ENCODE measurements at regions not wholly inside any gene's neighbourhood (a gene's known extent, or its start where the extent isn't known, plus 50 kb on each side); places are given as distances from the start of the nearest gene placed in this dataset.
"Not testable (repeated sequence)": the region's sequence is repeated elsewhere in the genome, so short reads cannot be mapped to it uniquely, and the experiment has no call there.

DNA sequence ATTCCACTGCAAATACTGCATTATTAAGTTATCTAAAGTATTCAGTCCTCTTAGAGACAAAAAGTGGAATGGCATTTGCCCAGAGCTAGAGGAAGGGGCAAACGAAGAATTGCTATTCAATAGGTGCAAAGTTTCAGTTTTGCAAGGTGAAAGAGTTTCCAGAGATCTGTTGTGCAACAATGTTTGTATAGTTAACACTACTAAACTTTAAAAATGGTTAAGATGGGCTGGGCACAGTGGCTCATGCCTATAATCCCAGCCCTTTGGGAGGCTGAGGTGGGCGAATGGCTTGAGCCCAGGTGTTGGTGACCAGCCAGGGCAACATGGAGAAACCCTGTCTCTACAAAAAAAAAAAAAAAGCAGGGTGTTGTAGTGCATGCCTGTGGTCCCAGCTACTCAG lies 102.5 kb downstream of the LUZP4 start:
- Histone ChIP-seq H4K20me1 (ENCODE audit: insufficient read depth) (no peaks in the 10 kb centered on the region), H3K27me3 (ENCODE audit: insufficient read depth, low read depth) (no peaks in the 10 kb centered on the region), H2AFZ (ENCODE audit: low read depth) (no peak overlapping the region), H3K4me3 (IDR thresholded peaks at IDR 0.05; ENCODE audit: insufficient read depth, low read depth, low read length) (no peak overlapping the region), H3K79me2 (ENCODE audit: insufficient read depth, low read depth) (no peaks in the 10 kb centered on the region), H3K4me2 (peak overlapping the region; percentile 31; the same call in 1 of the 2 replicates), H3K36me3 (ENCODE audit: insufficient read depth) (no peaks in the 10 kb centered on the region), H3K27ac (no peak overlapping the region), H3K9ac (no peak overlapping the region), H3K4me1 (ENCODE audit: low read depth, poor library complexity, severe bottlenecking) (peaks cover 39% of the 10 kb centered on the region)
- TF ChIP-seq, protein P1, sequence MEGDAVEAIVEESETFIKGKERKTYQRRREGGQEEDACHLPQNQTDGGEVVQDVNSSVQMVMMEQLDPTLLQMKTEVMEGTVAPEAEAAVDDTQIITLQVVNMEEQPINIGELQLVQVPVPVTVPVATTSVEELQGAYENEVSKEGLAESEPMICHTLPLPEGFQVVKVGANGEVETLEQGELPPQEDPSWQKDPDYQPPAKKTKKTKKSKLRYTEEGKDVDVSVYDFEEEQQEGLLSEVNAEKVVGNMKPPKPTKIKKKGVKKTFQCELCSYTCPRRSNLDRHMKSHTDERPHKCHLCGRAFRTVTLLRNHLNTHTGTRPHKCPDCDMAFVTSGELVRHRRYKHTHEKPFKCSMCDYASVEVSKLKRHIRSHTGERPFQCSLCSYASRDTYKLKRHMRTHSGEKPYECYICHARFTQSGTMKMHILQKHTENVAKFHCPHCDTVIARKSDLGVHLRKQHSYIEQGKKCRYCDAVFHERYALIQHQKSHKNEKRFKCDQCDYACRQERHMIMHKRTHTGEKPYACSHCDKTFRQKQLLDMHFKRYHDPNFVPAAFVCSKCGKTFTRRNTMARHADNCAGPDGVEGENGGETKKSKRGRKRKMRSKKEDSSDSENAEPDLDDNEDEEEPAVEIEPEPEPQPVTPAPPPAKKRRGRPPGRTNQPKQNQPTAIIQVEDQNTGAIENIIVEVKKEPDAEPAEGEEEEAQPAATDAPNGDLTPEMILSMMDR (conservative IDR thresholded peaks at IDR 0.05; ENCODE audit: low read depth, low read length), result no peak

- Histone ChIP-seq H3K4me1 (ENCODE audit: low read depth, poor library complexity, severe bottlenecking) (peaks cover 31% of the 10 kb centered on the region), H3K79me2 (ENCODE audit: insufficient read depth, low read depth) (no peaks in the 10 kb centered on the region), H3K27me3 (ENCODE audit: insufficient read depth, low read depth) (no peaks in the 10 kb centered on the region), H3K27ac (no peak overlapping the region; the same call in 1 of the 2 replicates), H4K20me1 (ENCODE audit: insufficient read depth) (no peaks in the 10 kb centered on the region), H3K4me3 (IDR thresholded peaks at IDR 0.05; ENCODE audit: insufficient read depth, low read depth, low read length) (no peak overlapping the region), H2AFZ (ENCODE audit: low read depth) (no peak overlapping the region), H3K9ac (no peak overlapping the region), H3K36me3 (ENCODE audit: insufficient read depth) (no peaks in the 10 kb centered on the region), H3K4me2 (peak overlapping the region; percentile 31; the same call in 1 of the 2 replicates)
- TF ChIP-seq, protein P1 (conservative IDR thresholded peaks at IDR 0.05; ENCODE audit: low read depth, low read length), result no peak
These were observed 103.4 kb downstream of the LUZP4 start for GRCh38 chrX:115392871-115393270.

GRCh38 chrX:115393271-115393670 lies 103.8 kb downstream of the LUZP4 start:
- Histone ChIP-seq H3K4me2 (no peak overlapping the region), H3K4me1 (ENCODE audit: low read depth, poor library complexity, severe bottlenecking) (peaks cover 28% of the 10 kb centered on the region), H4K20me1 (ENCODE audit: insufficient read depth) (no peaks in the 10 kb centered on the region), H3K36me3 (ENCODE audit: insufficient read depth) (no peaks in the 10 kb centered on the region), H2AFZ (ENCODE audit: low read depth) (no peak overlapping the region), H3K27ac (no peak overlapping the region), H3K4me3 (IDR thresholded peaks at IDR 0.05; ENCODE audit: insufficient read depth, low read depth, low read length) (no peak overlapping the region), H3K9ac (no peak overlapping the region), H3K27me3 (ENCODE audit: insufficient read depth, low read depth) (no peaks in the 10 kb centered on the region), H3K79me2 (ENCODE audit: insufficient read depth, low read depth) (no peaks in the 10 kb centered on the region)
- TF ChIP-seq, protein P1 (conservative IDR thresholded peaks at IDR 0.05; ENCODE audit: low read depth, low read length), result no peak

GRCh38 chrX:115394806-115395205 lies 105.3 kb downstream of the LUZP4 start:
- not testable (repeated sequence) for H3K79me2 ChIP-seq (ENCODE audit: insufficient read depth, low read depth); H3K9ac ChIP-seq; H4K20me1 ChIP-seq (ENCODE audit: insufficient read depth); H3K4me3 ChIP-seq (IDR thresholded peaks at IDR 0.05; ENCODE audit: insufficient read depth, low read depth, low read length); H3K4me2 ChIP-seq; H2AFZ ChIP-seq (ENCODE audit: low read depth); H3K36me3 ChIP-seq (ENCODE audit: insufficient read depth); H3K27me3 ChIP-seq (ENCODE audit: insufficient read depth, low read depth); H3K27ac ChIP-seq
- H3K4me1 ChIP-seq (ENCODE audit: low read depth, poor library complexity, severe bottlenecking), result peaks cover 28% of the 10 kb centered on the region

DNA sequence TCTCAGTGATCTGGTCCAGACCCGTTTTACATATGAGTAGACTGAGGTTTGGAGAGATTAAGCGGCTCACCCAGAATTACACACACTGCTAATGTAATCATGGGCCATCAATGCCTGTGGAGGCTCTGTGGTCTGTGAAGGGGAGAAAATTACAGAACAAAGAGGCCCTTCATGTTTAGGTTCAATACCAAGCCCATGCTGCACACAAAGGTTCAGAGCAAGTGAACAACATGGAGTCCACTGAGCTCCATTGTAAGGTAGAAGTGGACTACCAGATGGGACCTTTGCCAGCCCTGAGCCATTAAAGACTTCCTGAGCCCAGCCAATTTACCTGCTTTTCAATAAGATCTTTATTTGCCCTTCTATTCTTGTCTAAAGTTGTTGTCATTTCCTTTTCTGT lies 109.8 kb downstream of the LUZP4 start:
- Histone ChIP-seq H3K4me3 (IDR thresholded peaks at IDR 0.05; ENCODE audit: insufficient read depth, low read depth, low read length) (no peak overlapping the region), H4K20me1 (ENCODE audit: insufficient read depth) (no peaks in the 10 kb centered on the region), H3K79me2 (ENCODE audit: insufficient read depth, low read depth) (no peaks in the 10 kb centered on the region), H3K27ac (no peak overlapping the region), H3K9ac (no peak overlapping the region), H3K27me3 (ENCODE audit: insufficient read depth, low read depth) (no peaks in the 10 kb centered on the region), H3K4me1 (ENCODE audit: low read depth, poor library complexity, severe bottlenecking) (no peaks in the 10 kb centered on the region), H2AFZ (ENCODE audit: low read depth) (no peak overlapping the region), H3K36me3 (ENCODE audit: insufficient read depth) (no peaks in the 10 kb centered on the region), H3K4me2 (no peak overlapping the region)
- TF ChIP-seq, protein P1 (conservative IDR thresholded peaks at IDR 0.05; ENCODE audit: low read depth, low read length), result no peak
